ENCODE measurements at regions not wholly inside any gene's neighbourhood (a gene's known extent, or its start where the extent isn't known, plus 50 kb on each side); places are given as distances from the start of the nearest gene placed in this dataset.
"Not testable (repeated sequence)": the region's sequence is repeated elsewhere in the genome, so short reads cannot be mapped to it uniquely, and the experiment has no call there.

GRCh38 chr3:150346981-150347863, 60.9 kb upstream of the TSC22D2 start:
- TF ChIP-seq, protein P1, sequence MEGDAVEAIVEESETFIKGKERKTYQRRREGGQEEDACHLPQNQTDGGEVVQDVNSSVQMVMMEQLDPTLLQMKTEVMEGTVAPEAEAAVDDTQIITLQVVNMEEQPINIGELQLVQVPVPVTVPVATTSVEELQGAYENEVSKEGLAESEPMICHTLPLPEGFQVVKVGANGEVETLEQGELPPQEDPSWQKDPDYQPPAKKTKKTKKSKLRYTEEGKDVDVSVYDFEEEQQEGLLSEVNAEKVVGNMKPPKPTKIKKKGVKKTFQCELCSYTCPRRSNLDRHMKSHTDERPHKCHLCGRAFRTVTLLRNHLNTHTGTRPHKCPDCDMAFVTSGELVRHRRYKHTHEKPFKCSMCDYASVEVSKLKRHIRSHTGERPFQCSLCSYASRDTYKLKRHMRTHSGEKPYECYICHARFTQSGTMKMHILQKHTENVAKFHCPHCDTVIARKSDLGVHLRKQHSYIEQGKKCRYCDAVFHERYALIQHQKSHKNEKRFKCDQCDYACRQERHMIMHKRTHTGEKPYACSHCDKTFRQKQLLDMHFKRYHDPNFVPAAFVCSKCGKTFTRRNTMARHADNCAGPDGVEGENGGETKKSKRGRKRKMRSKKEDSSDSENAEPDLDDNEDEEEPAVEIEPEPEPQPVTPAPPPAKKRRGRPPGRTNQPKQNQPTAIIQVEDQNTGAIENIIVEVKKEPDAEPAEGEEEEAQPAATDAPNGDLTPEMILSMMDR (conservative IDR thresholded peaks at IDR 0.05; ENCODE audit: low read depth, low read length) = no peak
- no peak for DNase-seq (ENCODE audit: low read depth)
- H3K4me3 ChIP-seq (ENCODE audit: low read length) = no peak overlapping the region

DNA sequence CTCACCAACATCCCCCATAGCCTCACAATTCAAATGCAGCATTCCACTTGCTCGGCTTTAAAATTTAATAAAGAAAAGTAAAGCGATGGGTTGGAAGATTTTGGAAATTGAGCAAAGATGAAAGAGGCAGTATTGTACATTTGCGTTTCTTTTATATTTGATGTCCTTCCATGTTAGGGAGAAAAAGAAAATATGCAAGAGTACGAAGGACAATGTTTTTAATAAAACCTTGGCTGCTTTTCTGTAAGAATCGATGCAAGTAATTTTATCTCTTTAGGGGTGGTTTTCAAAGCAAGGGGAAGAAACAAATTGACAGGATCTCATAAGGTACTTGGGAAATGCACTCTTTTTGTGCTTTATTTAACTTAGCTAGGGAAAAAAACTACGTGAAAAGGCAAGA, 61.8 kb upstream of the TSC22D2 start:
- H3K4me3 ChIP-seq (ENCODE audit: low read length) = no peak overlapping the region
- DNase-seq (ENCODE audit: low read depth) = no peak
- TF ChIP-seq, protein P1 (conservative IDR thresholded peaks at IDR 0.05; ENCODE audit: low read depth, low read length) = no peak

DNA sequence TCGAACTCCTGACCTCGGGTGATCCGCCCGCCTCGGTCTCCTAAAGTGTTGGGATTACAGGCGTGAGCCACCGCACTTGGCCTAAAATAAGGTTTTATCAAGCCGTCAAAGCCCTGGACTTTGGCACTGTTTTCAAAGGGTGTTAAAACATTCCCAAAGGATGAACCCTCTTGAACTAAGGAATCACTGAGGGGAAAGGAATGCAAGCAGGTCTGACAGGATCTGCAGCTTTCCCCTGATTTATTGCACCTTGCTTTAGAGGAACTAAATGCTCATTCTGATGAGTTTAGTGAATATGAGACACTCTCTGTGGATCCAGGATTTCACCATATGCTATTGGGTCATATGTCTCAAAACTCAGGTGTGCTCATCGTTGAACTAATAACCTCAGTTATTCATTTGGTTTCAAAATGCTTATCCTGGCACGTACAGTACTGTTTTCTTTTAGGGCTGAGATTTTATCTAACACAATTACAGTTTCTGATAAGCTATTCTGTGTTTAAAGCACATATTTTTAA, 63.0 kb upstream of the TSC22D2 start:
- H3K4me3 ChIP-seq (ENCODE audit: low read length) = no peak overlapping the region
- no peak for DNase-seq (ENCODE audit: low read depth)
- TF ChIP-seq, protein P1 (conservative IDR thresholded peaks at IDR 0.05; ENCODE audit: low read depth, low read length) = no peak

GRCh38 chr3:150344079-150344759, 63.9 kb upstream of the TSC22D2 start:
- TF ChIP-seq, protein P1 (conservative IDR thresholded peaks at IDR 0.05; ENCODE audit: low read depth, low read length) = no peak
- no peak overlapping the region for H3K4me3 ChIP-seq (ENCODE audit: low read length)
- no peak for DNase-seq (ENCODE audit: low read depth)

GRCh38 chr3:150342896-150343467, 65.1 kb upstream of the TSC22D2 start:
- H3K4me3 ChIP-seq (ENCODE audit: low read length) = no peak overlapping the region
- no peak for DNase-seq (ENCODE audit: low read depth)
- TF ChIP-seq, protein P1 (conservative IDR thresholded peaks at IDR 0.05; ENCODE audit: low read depth, low read length) = no peak

GRCh38 chr3:150341891-150342290, 66.2 kb upstream of the TSC22D2 start:
- DNase-seq (ENCODE audit: low read depth) = no peak
- TF ChIP-seq, protein P1 (conservative IDR thresholded peaks at IDR 0.05; ENCODE audit: low read depth, low read length) = no peak
- no peak overlapping the region for H3K4me3 ChIP-seq (ENCODE audit: low read length)

DNA sequence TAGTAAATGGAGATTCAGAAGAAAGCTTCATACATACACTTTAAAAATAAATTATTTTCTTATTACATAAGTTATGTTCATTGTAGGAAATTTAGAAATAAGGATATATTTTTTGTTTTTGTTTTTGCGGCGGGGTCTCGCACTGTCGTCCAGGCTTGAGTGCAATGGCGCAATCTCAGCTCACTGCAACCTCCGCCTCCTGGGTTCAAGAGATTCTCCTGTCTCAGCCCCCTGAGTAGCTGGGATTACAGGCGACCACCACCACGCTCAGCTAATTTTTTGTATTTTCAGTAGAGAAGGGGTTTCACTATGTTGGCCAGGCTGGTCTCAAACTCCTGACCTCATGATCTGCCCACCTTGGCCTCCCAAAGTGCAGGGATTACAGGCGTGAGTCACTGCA, 71.7 kb upstream of the TSC22D2 start:
- not testable (repeated sequence) for DNase-seq (ENCODE audit: low read depth); H3K4me3 ChIP-seq (ENCODE audit: low read length)
